Endothelial cell of umbilical vein (primary cell): ENCODE measurements at regions not wholly inside any gene's neighbourhood (a gene's known extent, or its start where the extent isn't known, plus 50 kb on each side); places are given as distances from the start of the nearest gene placed in this dataset.

Source experiments
- BruUV-seq: library from RNA; stranded (reverse); fragments of 400-500 nt; replicated peaks from 2 replicates; lab custom pipeline; 2021; lab: Mats Ljungman, UMichigan
- CTCF ChIA-PET: fragments of 300-600, 350-600 bp; sonication (Branson Sonifier 250); formaldehyde crosslinking; loops from one replicate; lab custom pipeline; 2021; ENCODE audit warnings: antibody characterized with exemption, inconsistent platforms; lab: Charles Lee
- POLR2A ChIA-PET: fragments of 300-600, 350-600 bp; sonication (Branson Sonifier 250); formaldehyde crosslinking; loops from one replicate; lab custom pipeline; 2021; ENCODE audit warnings: antibody characterized with exemption, inconsistent platforms; lab: Charles Lee
- DNase-seq: peaks from one replicate; pipeline ENCODE4 v3.0.0-alpha.2; 2011; ENCODE audit warnings: low read depth, low spot score
- FAIRE-seq: peaks from 2 replicates; lab custom pipeline; 2011; peaks lifted over from hg19 to GRCh38; lab: Jason Lieb, UNC
- H2AFZ ChIP-seq: 2 replicates; pipeline ENCODE4 v1.6.0; 2012; ENCODE audit warnings: low read depth, low read length, control low read depth, inconsistent platforms
- H3K27ac ChIP-seq: 2 replicates; pipeline ENCODE4 v1.5.1; 2011; ENCODE audit warnings: low read depth, mild to moderate bottlenecking, control low read depth, low read length, moderate library complexity; ENCODE audit not compliant: insufficient read depth
- H3K27me3 ChIP-seq, 2 experiments: 2 replicates each; pipeline versions ENCODE4 v1.6.0 to v1.6.1; 2011; ENCODE audit warnings: low read length in 2 of 2, mixed read lengths in 1 of 2; ENCODE audit not compliant: control insufficient read depth in 2 of 2, insufficient read depth in 2 of 2
- H3K36me3 ChIP-seq, 2 experiments: 2 replicates in 1 of 2; 3 replicates in 1 of 2; pipeline ENCODE4 v1.5.1; 2011; ENCODE audit warnings: low read length in 2 of 2, mild to moderate bottlenecking in 1 of 2, moderate library complexity in 1 of 2; ENCODE audit not compliant: control insufficient read depth in 2 of 2, insufficient read depth in 2 of 2; ENCODE audit errors: extremely low read depth in 1 of 2
- H3K4me1 ChIP-seq: 3 replicates; pipeline ENCODE4 v1.5.1; 2011; ENCODE audit warnings: mild to moderate bottlenecking, low read length; ENCODE audit not compliant: control insufficient read depth, insufficient read depth; ENCODE audit errors: extremely low read depth
- H3K4me2 ChIP-seq: 2 replicates; pipeline ENCODE4 v1.6.1; 2011; ENCODE audit warnings: low read length, control low read depth, mixed read lengths; ENCODE audit not compliant: insufficient read depth
- H3K4me3 ChIP-seq, 3 experiments: fragments of 200-600 bp in 1 of 3; sonication (generic), shearing (Covaris generic) in 1 of 3; replicated peaks in 1 of 3; 2 replicates each; pipeline ENCODE4 v1.5.1; 2011 to 2016; ENCODE audit warnings: control low read depth in 3 of 3, low read length in 3 of 3, mild to moderate bottlenecking in 2 of 3, inconsistent platforms in 1 of 3, low read depth in 1 of 3, moderate library complexity in 1 of 3; ENCODE audit not compliant: insufficient read depth in 1 of 3
- H3K79me2 ChIP-seq: 2 replicates; pipeline ENCODE4 v1.6.0; 2012; ENCODE audit warnings: low read length, inconsistent platforms; ENCODE audit not compliant: control insufficient read depth, insufficient read depth
- H3K9ac ChIP-seq: replicated peaks from 2 replicates; pipeline ENCODE3; 2011; ENCODE audit warnings: low read length, control low read depth; ENCODE audit not compliant: insufficient read depth; ENCODE audit errors: extremely low read depth
- H3K9me1 ChIP-seq: replicated peaks from 3 replicates; pipeline ENCODE4 v1.6.0; 2011; ENCODE audit warnings: mild to moderate bottlenecking, low read length; ENCODE audit not compliant: control insufficient read depth, insufficient read depth; ENCODE audit errors: extremely low read depth
- H3K9me3 ChIP-seq: replicated peaks from 2 replicates; pipeline ENCODE4 v1.5.1; 2012; ENCODE audit warnings: low read length, inconsistent platforms; ENCODE audit not compliant: control insufficient read depth, insufficient read depth
- H4K20me1 ChIP-seq: replicated peaks from 2 replicates; pipeline ENCODE3; 2011; ENCODE audit warnings: mild to moderate bottlenecking, low read length; ENCODE audit not compliant: control insufficient read depth, insufficient read depth; ENCODE audit errors: extremely low read depth
- CTCF ChIP-seq, 2 donors: IDR thresholded peaks; 1 replicate in 1 of 2; 2 replicates in 1 of 2; pipeline ENCODE4 v1.5.1; 2011; ENCODE audit warnings: low read length in 2 of 2, mild to moderate bottlenecking in 2 of 2, moderate library complexity in 2 of 2, control low read depth in 1 of 2, inconsistent platforms in 1 of 2, low read depth in 1 of 2; ENCODE audit not compliant: insufficient read depth in 1 of 2; ENCODE audit errors: extremely low read depth in 1 of 2
- EZH2 ChIP-seq: IDR thresholded peaks from 2 replicates; pipeline ENCODE4 v1.6.1; 2012; ENCODE audit warnings: borderline replicate concordance, low read depth, mild to moderate bottlenecking, moderate library complexity, low read length, inconsistent platforms; ENCODE audit not compliant: severe bottlenecking
- FOS ChIP-seq: IDR thresholded peaks from 2 replicates; pipeline ENCODE4 v1.6.1; 2011; ENCODE audit warnings: mild to moderate bottlenecking, low read length, moderate library complexity, borderline replicate concordance; ENCODE audit not compliant: insufficient read depth
- GATA2 ChIP-seq: IDR thresholded peaks from 2 replicates; pipeline ENCODE4 v1.7.0; 2011; ENCODE audit warnings: low read depth, mild to moderate bottlenecking, moderate library complexity, mixed read lengths, low read length; ENCODE audit not compliant: insufficient read length, insufficient read depth
- JUN ChIP-seq: IDR thresholded peaks from 2 replicates; pipeline ENCODE4 v1.6.1; 2011; ENCODE audit warnings: borderline replicate concordance, low read depth; ENCODE audit not compliant: insufficient read length, insufficient read depth
- MAX ChIP-seq: IDR thresholded peaks from 2 replicates; pipeline ENCODE4 v1.6.1; 2011; ENCODE audit not compliant: insufficient read depth, insufficient read length
- MYC ChIP-seq: IDR thresholded peaks from one replicate; pipeline ENCODE4 v1.6.1; 2011; ENCODE audit warnings: mild to moderate bottlenecking, low read depth, low read length
- POLR2A ChIP-seq: IDR thresholded peaks from 2 replicates; pipeline ENCODE4 v1.6.1; 2012; ENCODE audit warnings: low read depth, mild to moderate bottlenecking, control low read depth, low read length
- POLR2AphosphoS5 ChIP-seq: IDR thresholded peaks from 2 replicates; pipeline ENCODE4 v1.6.1; 2012; ENCODE audit warnings: low read depth, mild to moderate bottlenecking, control low read depth, low read length, moderate library complexity; ENCODE audit not compliant: insufficient read depth
- dilution Hi-C: fragments of 300-500 bp; cut with MboI; formaldehyde crosslinking; loops from one replicate; pipeline ENCODE4 v1.15.0; 2019; ENCODE audit warnings: low sequenced_read_pairs; ENCODE audit not compliant: extremely low pct_ligation_motif_present
- intact Hi-C: fragments of 100-400 bp; cut with micrococcal nuclease; formaldehyde crosslinking; loops from one replicate; pipeline ENCODE4 v1.10.0; 2022

- no peaks in the 10 kb centered on the region for H4K20me1 ChIP-seq
- DNase-seq (no peak), FAIRE-seq (no peak)
- intact Hi-C loops (no loop called here), dilution Hi-C loops (no loop called here)
- ChIA-PET CTCF (no interaction called here), POLR2A (no interaction called here)
- no peaks in the 10 kb centered on the region for H3K79me2 ChIP-seq
- no peak overlapping the region for H3K9ac ChIP-seq
- no peaks in the 10 kb centered on the region for H3K36me3 ChIP-seq
- H3K27ac ChIP-seq, result no peak overlapping the region
- TF ChIP-seq JUN (no peak), EZH2 (no peak), CTCF (IDR thresholded peaks at IDR 0.05; ENCODE audit: extremely low read depth in 1 of 2, insufficient read depth in 1 of 2, low read depth in 1 of 2, low read length in 2 of 2) (no peak), MYC (no peak), FOS (no peak), MAX (no peak), POLR2AphosphoS5 (no peak), GATA2 (no peak), POLR2A (no peak)
- no peaks in the 10 kb centered on the region for H3K4me1 ChIP-seq
- no peak overlapping the region for H2AFZ ChIP-seq
- BruUV-seq, result no TSS peak
- H3K9me1 ChIP-seq, result no peaks in the 10 kb centered on the region
- no peak overlapping the region for H3K4me2 ChIP-seq
- no peaks in the 10 kb centered on the region for H3K9me3 ChIP-seq
- H3K27me3 ChIP-seq, result no peaks in the 10 kb centered on the region
- H3K4me3 ChIP-seq, result no peak overlapping the region
These were observed 195.5 kb upstream of the ACVR2A start for GRCh38 chr2:147649286-147649685.
